Right lobe of liver (tissue), 4 donors: ENCODE measurements at regions not wholly inside any gene's neighbourhood (a gene's known extent, or its start where the extent isn't known, plus 50 kb on each side); places are given as distances from the start of the nearest gene placed in this dataset.

Experiments
- POLR2A ChIP-seq: fragments of 450-650 bp; IDR thresholded peaks from one replicate; pipeline ENCODE4 v1.6.1; 2017; ENCODE audit warnings: antibody characterized with exemption, mild to moderate bottlenecking
- TF ChIP-seq, protein P1 (sequence below), 4 donors: fragments of 200-600 bp in 3 of 4; fragments of 450-650 bp in 1 of 4; IDR thresholded peaks; one replicate each; pipeline versions ENCODE4 v1.5.1 to v1.8.0; 2016 to 2022; ENCODE audit warnings: antibody characterized with exemption in 4 of 4, mild to moderate bottlenecking in 2 of 4
- donor health status: DM: no; HTN: no; CAD: no.
- donor health status: DM: no; HTN: no; CAD: no.
- donor health status: DM: no; HTN: yes; CAD: no.

GRCh38 chr6:126888727-126889725, 229.4 kb upstream of the RSPO3 start:
- TF ChIP-seq, protein P1, sequence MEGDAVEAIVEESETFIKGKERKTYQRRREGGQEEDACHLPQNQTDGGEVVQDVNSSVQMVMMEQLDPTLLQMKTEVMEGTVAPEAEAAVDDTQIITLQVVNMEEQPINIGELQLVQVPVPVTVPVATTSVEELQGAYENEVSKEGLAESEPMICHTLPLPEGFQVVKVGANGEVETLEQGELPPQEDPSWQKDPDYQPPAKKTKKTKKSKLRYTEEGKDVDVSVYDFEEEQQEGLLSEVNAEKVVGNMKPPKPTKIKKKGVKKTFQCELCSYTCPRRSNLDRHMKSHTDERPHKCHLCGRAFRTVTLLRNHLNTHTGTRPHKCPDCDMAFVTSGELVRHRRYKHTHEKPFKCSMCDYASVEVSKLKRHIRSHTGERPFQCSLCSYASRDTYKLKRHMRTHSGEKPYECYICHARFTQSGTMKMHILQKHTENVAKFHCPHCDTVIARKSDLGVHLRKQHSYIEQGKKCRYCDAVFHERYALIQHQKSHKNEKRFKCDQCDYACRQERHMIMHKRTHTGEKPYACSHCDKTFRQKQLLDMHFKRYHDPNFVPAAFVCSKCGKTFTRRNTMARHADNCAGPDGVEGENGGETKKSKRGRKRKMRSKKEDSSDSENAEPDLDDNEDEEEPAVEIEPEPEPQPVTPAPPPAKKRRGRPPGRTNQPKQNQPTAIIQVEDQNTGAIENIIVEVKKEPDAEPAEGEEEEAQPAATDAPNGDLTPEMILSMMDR (IDR thresholded peaks at IDR 0.05) = no peak
- no peak for TF ChIP-seq POLR2A
